ENCODE measurements at regions not wholly inside any gene's neighbourhood (a gene's known extent, or its start where the extent isn't known, plus 50 kb on each side); places are given as distances from the start of the nearest gene placed in this dataset.

- TF ChIP-seq EZH2 (IDR thresholded peaks at IDR 0.05) (no peak), CTCF (IDR thresholded peaks at IDR 0.05) (no peak), EZH2phosphoT487 (IDR thresholded peaks at IDR 0.05) (no peak)
Measured at GRCh38 chrX:23187819-23188218, 146.8 kb upstream of the PTCHD1 start.

All from neural progenitor cell (in vitro differentiated cells).